WTC11 (cell line): ENCODE measurements at regions not wholly inside any gene's neighbourhood (a gene's known extent, or its start where the extent isn't known, plus 50 kb on each side); places are given as distances from the start of the nearest gene placed in this dataset.

ENCODE experiments used
- ATAC-seq: fragments of 200-7000 bp; cut with Tn5 transposase; 2 replicates; pipeline ENCODE4 v1.10.0; 2021; ENCODE audit warnings: mild to moderate bottlenecking, moderate library complexity
- CTCF ChIA-PET: fragments of 300-600 bp; sonication (Branson Sonifier 250); formaldehyde crosslinking; loops from one replicate; lab custom pipeline; 2021; ENCODE audit warnings: antibody characterized with exemption; lab: Charles Lee
- POLR2A ChIA-PET: fragments of 350-600 bp; sonication (Branson Sonifier 250); formaldehyde crosslinking; loops from one replicate; lab custom pipeline; 2021; ENCODE audit warnings: antibody characterized with exemption; lab: Charles Lee
- DNase-seq: peaks from one replicate; pipeline ENCODE4 v3.0.0; 2021; ENCODE audit warnings: low spot score
- H3K27ac Mint-ChIP-seq: 2 replicates; pipeline ENCODE4 v1.8.0; 2021; ENCODE audit warnings: mixed read lengths
- H3K27me3 Mint-ChIP-seq: 2 replicates; pipeline ENCODE4 v1.8.0; 2021; ENCODE audit warnings: low read depth, mild to moderate bottlenecking, moderate library complexity, mixed read lengths
- H3K36me3 Mint-ChIP-seq: 2 replicates; pipeline ENCODE4 v1.8.0; 2021; ENCODE audit warnings: mixed read lengths
- H3K4me1 Mint-ChIP-seq: 2 replicates; pipeline ENCODE4 v1.8.0; 2022; ENCODE audit warnings: mixed read lengths
- H3K4me3 Mint-ChIP-seq: 2 replicates; pipeline ENCODE4 v1.8.0; 2021; ENCODE audit warnings: mild to moderate bottlenecking, moderate library complexity, mixed read lengths
- H3K9me3 Mint-ChIP-seq: 2 replicates; pipeline ENCODE4 v1.8.0; 2021; ENCODE audit warnings: mixed read lengths
- EMX1 ChIP-seq: fragments of 250-450 bp; sonication (Bioruptor Pico); IDR thresholded peaks from 2 replicates; pipeline ENCODE4 v1.8.0; 2021; ENCODE audit warnings: mild to moderate bottlenecking
- ESRRA ChIP-seq: sonication (generic); formaldehyde crosslinking; IDR thresholded peaks from 2 replicates; pipeline ENCODE4 v1.8.1; 2022; ENCODE audit warnings: mild to moderate bottlenecking, missing genetic modification reagents, borderline replicate concordance
- ETV6 ChIP-seq: sonication (generic); formaldehyde crosslinking; IDR thresholded peaks from 2 replicates; pipeline ENCODE4 v1.8.1; 2022; ENCODE audit warnings: mild to moderate bottlenecking, missing genetic modification reagents
- FOXJ3 ChIP-seq: sonication (generic); formaldehyde crosslinking; IDR thresholded peaks from 2 replicates; pipeline ENCODE4 v1.9.0; 2021; ENCODE audit warnings: missing genetic modification reagents, mild to moderate bottlenecking, borderline replicate concordance
- FOXP1 ChIP-seq: sonication (generic); formaldehyde crosslinking; IDR thresholded peaks from 2 replicates; pipeline ENCODE4 v1.8.0; 2022; ENCODE audit warnings: missing genetic modification reagents, mild to moderate bottlenecking, moderate library complexity, borderline replicate concordance
- GABPB1 ChIP-seq: sonication (generic); formaldehyde crosslinking; IDR thresholded peaks from 2 replicates; pipeline ENCODE4 v1.8.1; 2023; ENCODE audit warnings: mild to moderate bottlenecking, missing genetic modification reagents
- IRF2 ChIP-seq: sonication (generic); formaldehyde crosslinking; IDR thresholded peaks from 2 replicates; pipeline ENCODE4 v1.8.0; 2022; ENCODE audit warnings: low read depth, missing genetic modification reagents, borderline replicate concordance
- JAZF1 ChIP-seq: fragments of 250-450 bp; sonication (Bioruptor Pico); IDR thresholded peaks from 2 replicates; pipeline ENCODE4 v1.9.0; 2021; ENCODE audit warnings: moderate library complexity, mild to moderate bottlenecking, inconsistent platforms
- KAT7 ChIP-seq: sonication (generic); formaldehyde crosslinking; IDR thresholded peaks from 2 replicates; pipeline ENCODE4 v1.8.1; 2023; ENCODE audit warnings: missing genetic modification reagents, mild to moderate bottlenecking, borderline replicate concordance
- NFE2L1 ChIP-seq: sonication (generic); formaldehyde crosslinking; IDR thresholded peaks from 2 replicates; pipeline ENCODE4 v1.8.1; 2023; ENCODE audit warnings: missing genetic modification reagents
- OVOL2 ChIP-seq: fragments of 250-450 bp; sonication (Bioruptor Pico); IDR thresholded peaks from 2 replicates; pipeline ENCODE4 v1.9.0; 2021; ENCODE audit warnings: mild to moderate bottlenecking, borderline replicate concordance
- SMAD3 ChIP-seq: sonication (generic); formaldehyde crosslinking; IDR thresholded peaks from 2 replicates; pipeline ENCODE4 v1.8.0; 2022; ENCODE audit warnings: missing genetic modification reagents, mild to moderate bottlenecking, borderline replicate concordance
- STAT6 ChIP-seq: sonication (generic); formaldehyde crosslinking; conservative IDR thresholded peaks from 2 replicates; pipeline ENCODE4 v1.8.1; 2023; ENCODE audit warnings: mild to moderate bottlenecking, low read depth, missing genetic modification reagents, moderate library complexity
- ZNF121 ChIP-seq: sonication (generic); formaldehyde crosslinking; IDR thresholded peaks from 2 replicates; pipeline ENCODE4 v1.8.0; 2023; ENCODE audit warnings: missing genetic modification reagents
- ZNF138 ChIP-seq: sonication (generic); formaldehyde crosslinking; conservative IDR thresholded peaks from 2 replicates; pipeline ENCODE4 v1.8.1; 2022; ENCODE audit warnings: mild to moderate bottlenecking, moderate library complexity, missing genetic modification reagents
- ZNF232 ChIP-seq: sonication (generic); formaldehyde crosslinking; IDR thresholded peaks from 2 replicates; pipeline ENCODE4 v1.8.0; 2022; ENCODE audit warnings: mild to moderate bottlenecking, missing genetic modification reagents
- ZNF317 ChIP-seq: sonication (generic); formaldehyde crosslinking; IDR thresholded peaks from 2 replicates; pipeline ENCODE4 v1.8.1; 2023; ENCODE audit warnings: low read depth, mild to moderate bottlenecking, moderate library complexity, missing genetic modification reagents, borderline replicate concordance
- ZNF396 ChIP-seq: fragments of 250-450 bp; sonication (Bioruptor Pico); IDR thresholded peaks from 2 replicates; pipeline ENCODE4 v1.8.0; 2021; ENCODE audit warnings: mild to moderate bottlenecking, moderate library complexity, borderline replicate concordance
- ZNF671 ChIP-seq: fragments of 250-450 bp; sonication (Bioruptor Pico); IDR thresholded peaks from 2 replicates; pipeline ENCODE4 v1.8.0; 2021; ENCODE audit warnings: mild to moderate bottlenecking
- TF ChIP-seq, protein P1 (sequence below): sonication (generic); formaldehyde crosslinking; IDR thresholded peaks from 2 replicates; pipeline ENCODE4 v1.8.1; 2022; ENCODE audit warnings: low read depth, missing genetic modification reagents, borderline replicate concordance
- TF ChIP-seq, protein P2 (sequence below): sonication (generic); formaldehyde crosslinking; IDR thresholded peaks from 2 replicates; pipeline ENCODE4 v1.8.1; 2022; ENCODE audit warnings: missing genetic modification reagents, borderline replicate concordance
- TF ChIP-seq, protein P3 (sequence below): sonication (generic); formaldehyde crosslinking; IDR thresholded peaks from 2 replicates; pipeline ENCODE4 v1.8.1; 2023; ENCODE audit warnings: mild to moderate bottlenecking, missing genetic modification reagents, borderline replicate concordance
- TF ChIP-seq, protein P4 (sequence below): sonication (generic); formaldehyde crosslinking; IDR thresholded peaks from 2 replicates; pipeline ENCODE4 v1.8.0; 2022; ENCODE audit warnings: mild to moderate bottlenecking, missing genetic modification reagents

GRCh38 chr13:105255472-105255871, 1280.0 kb downstream of the EFNB2 start (continued):
- TF ChIP-seq IRF2 (no peak), ZNF138 (CRISPR knock-in tag) (no peak), ZNF317 (CRISPR knock-in tag) (no peak)

DNA sequence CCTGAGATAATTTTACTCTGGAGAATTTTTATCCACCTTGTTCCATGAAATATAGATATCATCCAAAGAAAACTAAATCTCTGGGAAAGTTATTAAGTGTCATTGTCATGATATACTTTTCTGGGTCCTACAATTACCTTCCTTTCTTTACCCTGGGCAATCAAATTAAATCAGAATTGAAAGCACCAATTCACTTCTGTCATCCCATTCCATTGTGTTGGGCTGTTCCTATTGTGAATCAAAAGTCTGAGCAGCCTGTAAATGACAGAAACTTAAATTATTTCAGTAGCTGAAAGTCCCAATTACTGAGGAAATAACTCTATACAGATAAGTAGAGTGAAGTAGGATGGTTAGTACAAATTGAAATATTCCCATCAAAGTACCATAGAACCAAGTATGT, 1284.2 kb downstream of the EFNB2 start:
- Mint-ChIP-seq H3K27me3 (no peaks in the 10 kb centered on the region), H3K4me1 (peaks cover 2% of the 10 kb centered on the region; the same call in 1 of the 2 replicates), H3K4me3 (no peak overlapping the region), H3K9me3 (peaks cover 6% of the 10 kb centered on the region)
- POLR2A ChIA-PET: no interaction called here
- no peak for DNase-seq
- TF ChIP-seq ZNF671 (CRISPR knock-in tag) (no peak), KAT7 (CRISPR knock-in tag) (no peak), ESRRA (no peak), NFE2L1 (CRISPR knock-in tag) (no peak), STAT6 (CRISPR knock-in tag) (no peak), ZNF121 (CRISPR knock-in tag) (no peak), FOXJ3 (CRISPR knock-in tag) (no peak), OVOL2 (no peak), GABPB1 (CRISPR knock-in tag) (no peak), EMX1 (no peak), JAZF1 (no peak), FOXP1 (CRISPR knock-in tag) (no peak), ETV6 (CRISPR knock-in tag) (no peak), ZNF396 (CRISPR knock-in tag) (no peak), SMAD3 (CRISPR knock-in tag) (no peak), ZNF232 (CRISPR knock-in tag) (no peak)
- TF ChIP-seq, protein P1, sequence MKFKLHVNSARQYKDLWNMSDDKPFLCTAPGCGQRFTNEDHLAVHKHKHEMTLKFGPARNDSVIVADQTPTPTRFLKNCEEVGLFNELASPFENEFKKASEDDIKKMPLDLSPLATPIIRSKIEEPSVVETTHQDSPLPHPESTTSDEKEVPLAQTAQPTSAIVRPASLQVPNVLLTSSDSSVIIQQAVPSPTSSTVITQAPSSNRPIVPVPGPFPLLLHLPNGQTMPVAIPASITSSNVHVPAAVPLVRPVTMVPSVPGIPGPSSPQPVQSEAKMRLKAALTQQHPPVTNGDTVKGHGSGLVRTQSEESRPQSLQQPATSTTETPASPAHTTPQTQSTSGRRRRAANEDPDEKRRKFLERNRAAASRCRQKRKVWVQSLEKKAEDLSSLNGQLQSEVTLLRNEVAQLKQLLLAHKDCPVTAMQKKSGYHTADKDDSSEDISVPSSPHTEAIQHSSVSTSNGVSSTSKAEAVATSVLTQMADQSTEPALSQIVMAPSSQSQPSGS: no peak
- TF ChIP-seq, protein P2, sequence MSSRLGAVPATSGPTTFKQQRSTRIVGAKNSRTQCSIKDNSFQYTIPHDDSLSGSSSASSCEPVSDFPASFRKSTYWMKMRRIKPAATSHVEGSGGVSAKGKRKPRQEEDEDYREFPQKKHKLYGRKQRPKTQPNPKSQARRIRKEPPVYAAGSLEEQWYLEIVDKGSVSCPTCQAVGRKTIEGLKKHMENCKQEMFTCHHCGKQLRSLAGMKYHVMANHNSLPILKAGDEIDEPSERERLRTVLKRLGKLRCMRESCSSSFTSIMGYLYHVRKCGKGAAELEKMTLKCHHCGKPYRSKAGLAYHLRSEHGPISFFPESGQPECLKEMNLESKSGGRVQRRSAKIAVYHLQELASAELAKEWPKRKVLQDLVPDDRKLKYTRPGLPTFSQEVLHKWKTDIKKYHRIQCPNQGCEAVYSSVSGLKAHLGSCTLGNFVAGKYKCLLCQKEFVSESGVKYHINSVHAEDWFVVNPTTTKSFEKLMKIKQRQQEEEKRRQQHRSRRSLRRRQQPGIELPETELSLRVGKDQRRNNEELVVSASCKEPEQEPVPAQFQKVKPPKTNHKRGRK (CRISPR knock-in tag): no peak
- TF ChIP-seq, protein P3, sequence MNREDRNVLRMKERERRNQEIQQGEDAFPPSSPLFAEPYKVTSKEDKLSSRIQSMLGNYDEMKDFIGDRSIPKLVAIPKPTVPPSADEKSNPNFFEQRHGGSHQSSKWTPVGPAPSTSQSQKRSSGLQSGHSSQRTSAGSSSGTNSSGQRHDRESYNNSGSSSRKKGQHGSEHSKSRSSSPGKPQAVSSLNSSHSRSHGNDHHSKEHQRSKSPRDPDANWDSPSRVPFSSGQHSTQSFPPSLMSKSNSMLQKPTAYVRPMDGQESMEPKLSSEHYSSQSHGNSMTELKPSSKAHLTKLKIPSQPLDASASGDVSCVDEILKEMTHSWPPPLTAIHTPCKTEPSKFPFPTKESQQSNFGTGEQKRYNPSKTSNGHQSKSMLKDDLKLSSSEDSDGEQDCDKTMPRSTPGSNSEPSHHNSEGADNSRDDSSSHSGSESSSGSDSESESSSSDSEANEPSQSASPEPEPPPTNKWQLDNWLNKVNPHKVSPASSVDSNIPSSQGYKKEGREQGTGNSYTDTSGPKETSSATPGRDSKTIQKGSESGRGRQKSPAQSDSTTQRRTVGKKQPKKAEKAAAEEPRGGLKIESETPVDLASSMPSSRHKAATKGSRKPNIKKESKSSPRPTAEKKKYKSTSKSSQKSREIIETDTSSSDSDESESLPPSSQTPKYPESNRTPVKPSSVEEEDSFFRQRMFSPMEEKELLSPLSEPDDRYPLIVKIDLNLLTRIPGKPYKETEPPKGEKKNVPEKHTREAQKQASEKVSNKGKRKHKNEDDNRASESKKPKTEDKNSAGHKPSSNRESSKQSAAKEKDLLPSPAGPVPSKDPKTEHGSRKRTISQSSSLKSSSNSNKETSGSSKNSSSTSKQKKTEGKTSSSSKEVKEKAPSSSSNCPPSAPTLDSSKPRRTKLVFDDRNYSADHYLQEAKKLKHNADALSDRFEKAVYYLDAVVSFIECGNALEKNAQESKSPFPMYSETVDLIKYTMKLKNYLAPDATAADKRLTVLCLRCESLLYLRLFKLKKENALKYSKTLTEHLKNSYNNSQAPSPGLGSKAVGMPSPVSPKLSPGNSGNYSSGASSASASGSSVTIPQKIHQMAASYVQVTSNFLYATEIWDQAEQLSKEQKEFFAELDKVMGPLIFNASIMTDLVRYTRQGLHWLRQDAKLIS (CRISPR knock-in tag): no peak
- TF ChIP-seq, protein P4, sequence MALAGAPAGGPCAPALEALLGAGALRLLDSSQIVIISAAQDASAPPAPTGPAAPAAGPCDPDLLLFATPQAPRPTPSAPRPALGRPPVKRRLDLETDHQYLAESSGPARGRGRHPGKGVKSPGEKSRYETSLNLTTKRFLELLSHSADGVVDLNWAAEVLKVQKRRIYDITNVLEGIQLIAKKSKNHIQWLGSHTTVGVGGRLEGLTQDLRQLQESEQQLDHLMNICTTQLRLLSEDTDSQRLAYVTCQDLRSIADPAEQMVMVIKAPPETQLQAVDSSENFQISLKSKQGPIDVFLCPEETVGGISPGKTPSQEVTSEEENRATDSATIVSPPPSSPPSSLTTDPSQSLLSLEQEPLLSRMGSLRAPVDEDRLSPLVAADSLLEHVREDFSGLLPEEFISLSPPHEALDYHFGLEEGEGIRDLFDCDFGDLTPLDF (CRISPR knock-in tag): no peak
- TF ChIP-seq, all 79 proteins: peak for 0
- no peak overlapping the region for H3K27ac Mint-ChIP-seq
- CTCF ChIA-PET: no interaction called here
- no peak for ATAC-seq
- peaks cover 5% of the 10 kb centered on the region; the same call in 1 of the 2 replicates for H3K36me3 Mint-ChIP-seq
